ENCODE measurements at regions not wholly inside any gene's neighbourhood (a gene's known extent, or its start where the extent isn't known, plus 50 kb on each side); places are given as distances from the start of the nearest gene placed in this dataset.

DNA sequence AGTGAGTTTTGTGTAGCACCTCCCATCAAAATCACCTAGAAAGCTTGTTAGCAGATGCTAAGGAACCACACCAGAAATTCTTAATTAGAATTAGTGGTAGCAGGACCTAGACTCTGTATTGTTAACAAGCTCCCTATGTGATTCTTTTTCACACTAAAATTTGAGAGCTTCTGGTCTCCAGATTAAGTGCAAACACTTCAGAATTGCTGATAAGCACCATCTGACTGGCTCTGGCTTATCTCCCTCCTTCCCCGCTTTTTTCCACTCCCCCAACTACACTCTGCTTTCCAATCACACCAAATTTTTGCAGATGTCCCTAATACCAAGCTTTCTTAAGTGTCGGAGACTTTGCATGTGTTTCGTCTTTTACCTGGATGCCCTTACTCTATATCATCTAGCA lies 410.1 kb upstream of the DPH6 start (continued):
- TF ChIP-seq, protein P1, sequence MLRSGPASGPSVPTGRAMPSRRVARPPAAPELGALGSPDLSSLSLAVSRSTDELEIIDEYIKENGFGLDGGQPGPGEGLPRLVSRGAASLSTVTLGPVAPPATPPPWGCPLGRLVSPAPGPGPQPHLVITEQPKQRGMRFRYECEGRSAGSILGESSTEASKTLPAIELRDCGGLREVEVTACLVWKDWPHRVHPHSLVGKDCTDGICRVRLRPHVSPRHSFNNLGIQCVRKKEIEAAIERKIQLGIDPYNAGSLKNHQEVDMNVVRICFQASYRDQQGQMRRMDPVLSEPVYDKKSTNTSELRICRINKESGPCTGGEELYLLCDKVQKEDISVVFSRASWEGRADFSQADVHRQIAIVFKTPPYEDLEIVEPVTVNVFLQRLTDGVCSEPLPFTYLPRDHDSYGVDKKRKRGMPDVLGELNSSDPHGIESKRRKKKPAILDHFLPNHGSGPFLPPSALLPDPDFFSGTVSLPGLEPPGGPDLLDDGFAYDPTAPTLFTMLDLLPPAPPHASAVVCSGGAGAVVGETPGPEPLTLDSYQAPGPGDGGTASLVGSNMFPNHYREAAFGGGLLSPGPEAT (IDR thresholded peaks at IDR 0.05; ENCODE audit: low read depth), result no peak
- no peak for TF ChIP-seq EZH2 (IDR thresholded peaks at IDR 0.05; ENCODE audit: borderline replicate concordance, control insufficient read depth, low read depth, low read length)
- TF ChIP-seq, protein P2, sequence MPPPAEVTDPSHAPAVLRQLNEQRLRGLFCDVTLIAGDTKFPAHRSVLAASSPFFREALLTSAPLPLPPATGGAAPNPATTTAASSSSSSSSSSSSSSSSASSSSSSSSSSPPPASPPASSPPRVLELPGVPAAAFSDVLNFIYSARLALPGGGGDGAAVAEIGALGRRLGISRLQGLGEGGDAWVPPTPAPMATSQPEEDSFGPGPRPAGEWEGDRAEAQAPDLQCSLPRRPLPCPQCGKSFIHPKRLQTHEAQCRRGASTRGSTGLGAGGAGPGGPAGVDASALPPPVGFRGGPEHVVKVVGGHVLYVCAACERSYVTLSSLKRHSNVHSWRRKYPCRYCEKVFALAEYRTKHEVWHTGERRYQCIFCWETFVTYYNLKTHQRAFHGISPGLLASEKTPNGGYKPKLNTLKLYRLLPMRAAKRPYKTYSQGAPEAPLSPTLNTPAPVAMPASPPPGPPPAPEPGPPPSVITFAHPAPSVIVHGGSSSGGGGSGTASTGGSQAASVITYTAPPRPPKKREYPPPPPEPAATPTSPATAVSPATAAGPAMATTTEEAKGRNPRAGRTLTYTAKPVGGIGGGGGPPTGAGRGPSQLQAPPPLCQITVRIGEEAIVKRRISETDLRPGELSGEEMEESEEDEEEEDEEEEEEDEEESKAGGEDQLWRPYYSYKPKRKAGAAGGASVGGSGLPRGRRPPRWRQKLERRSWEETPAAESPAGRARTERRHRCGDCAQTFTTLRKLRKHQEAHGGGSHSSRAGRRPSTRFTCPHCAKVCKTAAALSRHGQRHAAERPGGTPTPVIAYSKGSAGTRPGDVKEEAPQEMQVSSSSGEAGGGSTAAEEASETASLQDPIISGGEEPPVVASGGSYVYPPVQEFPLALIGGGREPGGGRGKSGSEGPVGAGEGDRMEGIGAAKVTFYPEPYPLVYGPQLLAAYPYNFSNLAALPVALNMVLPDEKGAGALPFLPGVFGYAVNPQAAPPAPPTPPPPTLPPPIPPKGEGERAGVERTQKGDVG (CRISPR knock-in tag; IDR thresholded peaks at IDR 0.05), result no peak

DNA sequence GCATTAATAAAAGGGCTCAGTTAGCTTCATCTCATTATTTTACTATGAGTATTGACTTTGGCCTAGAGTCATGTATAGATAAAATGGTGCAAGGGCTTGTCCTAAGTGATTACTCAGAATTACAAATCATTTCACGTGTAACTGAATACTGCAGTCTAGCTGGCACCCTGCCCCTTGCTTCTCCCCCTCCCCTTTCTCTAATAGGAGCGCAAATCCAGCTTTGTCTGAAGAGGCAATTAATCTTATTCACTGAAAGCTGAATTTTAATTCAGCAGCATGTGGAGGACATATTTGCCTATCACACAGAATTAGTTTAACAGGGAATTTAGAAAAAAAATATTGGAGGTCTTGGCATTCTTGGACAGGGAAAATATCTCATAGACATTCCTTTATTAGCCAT lies 412.1 kb upstream of the DPH6 start:
- TF ChIP-seq BCL11A (IDR thresholded peaks at IDR 0.05; ENCODE audit: low read depth, low read length), result no peak
- TF ChIP-seq, protein P3, sequence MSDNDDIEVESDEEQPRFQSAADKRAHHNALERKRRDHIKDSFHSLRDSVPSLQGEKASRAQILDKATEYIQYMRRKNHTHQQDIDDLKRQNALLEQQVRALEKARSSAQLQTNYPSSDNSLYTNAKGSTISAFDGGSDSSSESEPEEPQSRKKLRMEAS (IDR thresholded peaks at IDR 0.05; ENCODE audit: low read depth, low read length), result no peak
- Histone ChIP-seq H3K79me2 (ENCODE audit: control insufficient read depth, insufficient read depth, low read length) (no peaks in the 10 kb centered on the region), H3K36me3 (ENCODE audit: control insufficient read depth in 2 of 2, insufficient read depth in 2 of 2, low read length in 1 of 2) (no peaks in the 10 kb centered on the region), H3K9me3 (replicated peaks; ENCODE audit: control insufficient read depth, insufficient read depth, low read length) (no peaks in the 10 kb centered on the region), H3K4me2 (ENCODE audit: control insufficient read depth, insufficient read depth) (no peak overlapping the region), H3K27me3 (replicated peaks in 1 of 2; ENCODE audit: control insufficient read depth in 2 of 2, insufficient read depth in 2 of 2, low read length in 1 of 2) (no peaks in the 10 kb centered on the region), H3K4me3 (no peak overlapping the region), H4K20me1 (ENCODE audit: control insufficient read depth, insufficient read depth) (no peaks in the 10 kb centered on the region), H2AFZ (ENCODE audit: control insufficient read depth, low read depth, low read length) (no peak overlapping the region), H3K9ac (ENCODE audit: control insufficient read depth, insufficient read depth, low read length) (no peak overlapping the region), H3K27ac (ENCODE audit: control insufficient read depth, insufficient read depth) (no peak overlapping the region), H3K4me1 (ENCODE audit: control insufficient read depth, insufficient read depth, low read length) (no peaks in the 10 kb centered on the region)
- ATAC-seq, result no peak
- 13% methylated on average over 2 of the region's 2 CpGs for WGBS (ENCODE audit: insufficient coverage, insufficient replicate concordance, low lambda C conversion rate, missing lambda C conversion rate)
- POLR2A ChIA-PET, result no interaction called here
- intact Hi-C loops (cut with micrococcal nuclease; ENCODE audit: unreplicated experiment), result no loop called here
- RAD21 ChIA-PET (ENCODE audit: unreplicated experiment), result interaction anchor here (0.6 kb wide), 1 partner anchor 40 kb away, joined by 3 read pairs; no protein-coding TSS in a partner anchor
- no TSS peak for BruUV-seq (replicated peaks)
- CTCF ChIA-PET, result no interaction called here
- no peak for DNase-seq (ENCODE audit: low read depth, low spot score)
- in situ Hi-C loops (cut with MboI), result no loop called here
- SMC1A ChIA-PET (ENCODE audit: uncharacterized antibody, unreplicated experiment), result no interaction called here
- no peak for FAIRE-seq

Data from GM12878 (cell line).